ENCODE measurements at regions not wholly inside any gene's neighbourhood (a gene's known extent, or its start where the extent isn't known, plus 50 kb on each side); places are given as distances from the start of the nearest gene placed in this dataset.
A peak's percentile ranks its signal among the peaks of the same experiment; 100 is the strongest.

GRCh38 chr6:104022126-104022525 lies 837.6 kb downstream of the HACE1 start:
- no peak for DNase-seq

DNA sequence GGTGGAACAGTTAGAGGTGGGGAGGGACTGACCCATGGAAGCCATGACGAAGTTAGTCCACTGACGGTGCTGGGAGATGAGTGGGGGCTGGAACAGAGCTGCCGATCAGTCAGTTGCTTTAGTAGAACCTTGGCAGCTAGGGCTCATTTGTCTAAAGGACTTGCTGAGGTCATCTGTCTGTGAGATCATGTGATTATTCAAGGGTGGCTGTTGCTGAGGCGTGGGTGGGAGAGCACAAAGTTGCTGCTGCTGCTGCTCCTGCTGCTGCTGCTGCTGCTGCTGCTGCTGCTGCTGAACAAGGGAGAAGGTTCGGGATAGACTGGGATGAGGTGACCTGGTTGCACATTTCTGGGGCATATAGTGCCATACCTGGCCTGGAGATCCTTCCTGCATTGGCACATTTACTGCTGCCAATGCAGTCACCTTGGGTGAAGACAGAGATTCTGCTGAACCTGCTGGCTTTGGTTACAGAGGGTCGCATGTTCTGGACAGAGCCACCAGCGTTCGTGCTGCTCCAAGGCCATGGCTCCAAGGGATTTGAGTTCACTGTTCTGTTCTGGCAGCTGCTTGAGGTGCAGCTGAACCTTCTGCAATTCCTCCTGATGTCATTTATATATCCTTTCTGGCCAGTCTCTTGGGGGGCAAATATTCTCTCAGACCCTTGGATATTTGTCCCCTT lies 840.5 kb downstream of the HACE1 start:
- no peak for DNase-seq

DNA sequence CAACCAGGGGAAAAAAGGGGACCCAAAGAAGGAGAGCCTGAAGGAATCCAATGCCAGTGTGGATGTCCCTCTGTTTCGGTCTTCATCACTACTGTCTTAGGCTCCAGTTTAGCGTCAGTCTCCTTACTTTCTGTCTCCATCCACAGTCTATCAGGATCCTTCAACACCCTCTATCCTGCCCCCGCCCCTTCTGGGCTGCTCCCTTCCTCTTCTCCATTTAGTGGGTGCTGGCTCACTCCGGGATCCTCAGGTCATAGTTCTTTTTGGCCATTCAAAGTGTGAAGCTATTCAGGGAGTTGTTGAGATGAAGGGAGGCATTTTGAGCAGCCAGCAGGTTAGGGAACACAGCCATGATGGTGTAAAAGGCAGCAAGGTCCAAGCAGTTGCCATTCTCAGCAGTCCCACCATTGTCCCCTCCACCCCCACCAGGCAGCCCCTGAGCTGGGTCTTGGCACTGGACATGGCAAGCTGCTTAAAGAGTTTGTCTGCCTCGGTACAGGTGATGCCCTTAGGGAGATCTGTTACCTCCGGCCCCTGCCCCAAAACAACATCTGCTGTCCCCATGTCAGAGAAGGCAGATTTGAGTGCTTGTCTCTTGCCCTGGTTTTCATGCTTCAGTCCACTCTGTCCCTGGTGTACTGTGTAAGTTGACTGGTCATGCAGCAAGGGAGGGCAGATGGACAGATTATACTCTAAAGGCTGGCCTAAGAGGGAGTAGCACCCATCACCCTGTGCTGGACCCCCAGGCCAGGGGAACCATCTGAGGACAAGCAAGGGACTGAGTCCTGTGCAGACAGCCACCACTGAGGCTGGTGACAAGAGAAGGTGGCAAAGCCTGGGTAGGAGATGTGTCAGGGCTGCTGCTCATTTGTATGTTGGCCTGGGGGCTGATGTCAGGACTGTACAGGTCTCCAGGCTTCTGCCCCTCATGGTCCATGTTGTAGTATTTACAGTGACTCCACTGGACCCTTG lies 842.0 kb downstream of the HACE1 start:
- no peak for DNase-seq

DNA sequence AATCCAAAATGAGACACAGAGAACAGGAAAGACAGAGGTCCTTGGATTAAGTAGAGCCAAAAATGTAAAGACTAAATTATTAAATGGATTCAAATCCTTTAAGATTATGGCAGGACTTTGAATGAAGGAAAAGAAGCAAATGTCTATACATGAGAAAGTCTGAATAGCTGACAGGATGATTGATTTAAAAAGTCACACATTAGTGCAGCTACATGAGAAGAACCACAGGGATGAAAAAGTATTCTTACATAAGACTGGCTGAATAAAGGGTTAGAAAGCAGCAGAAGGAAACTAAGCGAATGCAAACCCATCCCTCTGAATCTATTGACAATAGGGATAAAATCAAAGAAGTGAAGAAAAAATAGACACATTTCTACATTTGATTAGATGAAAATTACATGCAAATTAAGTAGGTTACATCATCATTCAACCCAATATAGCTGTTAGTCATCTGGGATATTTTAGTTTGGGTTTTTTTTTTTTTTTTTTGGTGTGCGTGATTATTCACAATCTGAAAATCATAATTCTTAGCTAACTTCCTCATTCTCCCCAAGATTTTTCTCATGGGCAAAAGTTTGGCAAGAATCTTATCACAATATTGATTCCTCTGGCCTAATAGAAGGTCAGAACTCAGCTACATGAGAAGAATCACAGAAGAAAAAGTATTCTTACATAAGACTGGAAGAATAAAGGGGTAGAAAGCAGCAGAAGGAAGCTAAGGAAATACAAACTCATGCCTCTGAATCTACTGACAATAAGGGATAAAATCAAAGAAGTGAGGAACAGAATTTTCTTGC lies 845.4 kb downstream of the HACE1 start:
- no peak for DNase-seq

GRCh38 chr6:104013312-104013971 lies 846.3 kb downstream of the HACE1 start:
- no peak for DNase-seq

DNA sequence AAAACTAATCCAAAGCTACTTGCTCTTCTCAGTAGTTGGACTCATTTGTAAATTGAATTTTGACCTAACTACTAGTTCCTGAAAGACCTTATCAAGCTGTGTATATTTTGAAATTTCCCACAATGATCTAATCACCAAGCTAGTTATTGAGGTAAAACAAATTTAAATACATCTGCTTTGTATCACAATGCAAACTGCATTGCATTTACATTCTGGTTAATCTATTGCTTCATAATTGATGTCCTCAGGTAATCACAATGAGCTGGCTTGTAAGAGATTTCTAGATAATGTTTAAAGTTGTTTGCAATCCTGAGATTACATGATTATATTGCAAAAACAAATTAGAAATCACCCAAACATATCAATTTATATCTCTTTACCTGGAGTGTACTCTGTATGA lies 848.8 kb downstream of the HACE1 start:
- DNase-seq, result no peak

DNA sequence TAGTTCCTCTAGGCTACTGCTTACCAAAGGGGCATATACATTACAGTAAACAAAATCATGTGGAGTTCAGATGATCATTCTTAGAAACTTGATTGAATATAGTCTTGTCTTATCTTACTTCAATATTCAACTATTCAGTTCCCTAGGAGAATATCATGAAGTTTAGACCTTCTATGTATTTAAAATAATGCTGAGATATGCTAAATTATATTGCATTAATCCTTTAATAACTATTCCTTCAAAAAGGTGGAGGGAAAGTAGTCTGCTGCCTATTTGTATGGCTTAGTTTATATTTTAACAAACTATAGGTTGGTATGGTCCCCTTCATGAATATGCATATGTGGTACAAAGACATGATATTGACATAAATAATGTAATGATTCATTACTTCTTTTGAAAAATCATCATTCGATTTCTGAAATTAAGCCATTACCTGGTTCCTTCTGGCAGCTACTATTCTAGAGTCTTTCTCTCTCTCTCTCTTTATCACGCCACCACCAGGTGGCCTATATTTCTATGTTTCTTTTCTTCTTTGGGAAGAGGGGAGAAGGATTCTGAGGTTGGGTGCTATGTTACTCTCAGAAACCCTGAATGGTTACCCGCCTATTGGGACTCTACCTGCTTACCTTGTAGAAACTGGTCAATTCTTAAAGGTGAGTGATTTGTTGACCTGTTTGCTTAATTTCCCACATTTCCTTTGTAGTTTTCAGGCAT lies 855.8 kb downstream of the HACE1 start:
- no peak for DNase-seq

- DNase-seq, result no peak
These were observed 864.1 kb downstream of the HACE1 start for GRCh38 chr6:103995571-103995970.

DNA sequence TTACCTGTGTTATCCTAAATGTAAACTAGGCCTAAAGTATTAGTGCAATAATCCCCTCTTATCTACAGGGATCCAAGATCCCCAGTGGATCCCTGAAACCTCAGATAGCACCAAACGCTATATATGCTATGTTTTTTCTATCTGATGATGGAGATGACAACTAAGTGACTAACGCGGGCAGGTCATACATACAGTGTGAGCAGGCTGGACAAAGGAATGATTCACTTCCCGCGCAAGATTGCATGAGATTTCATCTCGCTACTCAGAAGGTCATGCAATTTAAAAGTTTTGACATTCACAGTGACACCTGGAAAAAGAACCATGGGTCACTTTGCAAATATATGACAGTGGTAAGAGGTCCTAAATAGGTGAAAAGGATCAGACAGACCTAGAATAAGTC lies 875.9 kb downstream of the HACE1 start:
- no peak for DNase-seq

DNA sequence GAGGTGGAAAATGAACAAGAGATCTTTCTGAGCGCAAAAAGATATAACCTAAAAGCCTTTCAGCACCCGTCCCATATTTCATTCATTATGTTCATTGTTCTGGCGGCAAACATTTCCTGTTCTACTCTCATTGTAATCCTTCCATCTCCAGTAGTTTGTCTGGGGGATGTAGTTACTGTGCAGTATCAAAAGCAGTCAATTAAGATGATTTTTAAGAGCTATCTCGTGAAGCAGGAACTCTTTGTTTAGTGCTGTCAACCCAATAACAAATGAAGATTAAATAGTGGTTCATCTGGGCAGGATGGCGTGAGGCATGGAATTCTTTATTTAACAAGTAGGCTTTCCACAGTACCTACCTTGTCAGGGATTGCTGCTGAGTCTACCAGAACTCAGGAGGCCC lies 876.7 kb downstream of the HACE1 start:
- no peak for DNase-seq

GRCh38 chr6:103982574-103982973 lies 877.1 kb downstream of the HACE1 start:
- no peak for DNase-seq

DNA sequence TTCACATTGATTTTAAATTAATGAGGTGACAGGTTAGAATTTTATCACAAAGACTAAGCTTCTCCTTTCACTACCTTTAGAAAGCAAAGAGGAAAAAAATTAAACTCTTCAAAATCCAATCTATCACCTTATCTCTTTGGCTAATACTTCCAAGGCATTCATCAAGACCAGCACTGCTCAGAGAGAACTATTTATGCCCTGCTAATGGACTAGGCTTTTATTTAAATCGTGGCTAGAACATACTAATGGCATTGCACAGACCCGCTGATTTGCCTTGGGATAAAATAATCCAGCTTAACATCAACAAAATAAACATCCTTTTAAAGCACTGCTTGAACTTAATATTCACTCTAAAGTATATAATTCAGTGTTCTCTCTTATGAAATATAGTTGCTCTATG lies 880.4 kb downstream of the HACE1 start:
- DNase-seq, result no peak

GRCh38 chr6:103937389-103937788 lies 922.3 kb downstream of the HACE1 start:
- DNase-seq, result no peak

- no peak for DNase-seq
These were observed 934.4 kb downstream of the HACE1 start for GRCh38 chr6:103925317-103925716.

DNA sequence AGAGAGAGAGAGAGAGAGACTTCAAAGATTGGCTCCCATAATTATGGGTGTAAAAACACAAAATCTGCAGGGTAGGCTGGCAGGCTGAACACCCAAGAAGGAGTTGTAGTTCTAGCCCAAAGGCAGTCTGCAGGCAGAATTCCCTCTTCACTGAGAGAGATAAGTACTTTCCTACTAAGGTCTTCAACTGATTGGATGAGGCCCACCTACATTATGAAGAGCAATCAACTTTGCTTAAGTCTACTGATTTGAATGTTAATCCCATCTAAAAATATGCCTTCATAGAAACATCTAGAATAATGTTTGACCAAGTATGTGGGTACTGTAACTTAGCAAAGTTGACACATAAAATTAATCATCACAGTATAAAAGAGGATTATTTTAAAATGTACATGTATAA lies 949.7 kb downstream of the HACE1 start:
- no peak for DNase-seq

GRCh38 chr6:103908898-103909297 lies 950.8 kb downstream of the HACE1 start:
- DNase-seq, result no peak

DNA sequence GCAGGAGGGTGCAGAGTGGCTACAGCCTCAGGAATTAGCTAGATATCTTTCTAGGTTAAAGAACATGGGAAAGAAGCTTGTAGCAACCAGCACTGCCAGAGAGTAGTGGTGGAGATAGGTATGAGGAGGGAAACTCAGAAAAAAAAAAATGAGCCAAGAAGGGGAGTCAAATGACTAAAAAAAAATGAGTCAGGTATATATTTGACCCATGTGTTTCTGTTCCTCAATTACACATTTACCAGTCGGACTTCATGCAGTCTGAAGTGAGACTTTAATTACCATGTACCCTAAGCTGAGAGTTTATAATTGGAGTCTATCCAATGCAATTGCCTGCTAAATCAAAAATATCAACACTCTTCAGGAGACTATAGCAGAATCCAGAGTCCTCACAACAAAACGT lies 964.6 kb downstream of the HACE1 start:
- DNase-seq, result no peak

- DNase-seq, result peak; percentile 41
These were observed 966.6 kb downstream of the HACE1 start for GRCh38 chr6:103893141-103893581.

GRCh38 chr6:103886951-103887350 lies 972.8 kb downstream of the HACE1 start:
- no peak for DNase-seq

- no peak for DNase-seq
These were observed 974.3 kb downstream of the HACE1 start for GRCh38 chr6:103885446-103885845.

DNA sequence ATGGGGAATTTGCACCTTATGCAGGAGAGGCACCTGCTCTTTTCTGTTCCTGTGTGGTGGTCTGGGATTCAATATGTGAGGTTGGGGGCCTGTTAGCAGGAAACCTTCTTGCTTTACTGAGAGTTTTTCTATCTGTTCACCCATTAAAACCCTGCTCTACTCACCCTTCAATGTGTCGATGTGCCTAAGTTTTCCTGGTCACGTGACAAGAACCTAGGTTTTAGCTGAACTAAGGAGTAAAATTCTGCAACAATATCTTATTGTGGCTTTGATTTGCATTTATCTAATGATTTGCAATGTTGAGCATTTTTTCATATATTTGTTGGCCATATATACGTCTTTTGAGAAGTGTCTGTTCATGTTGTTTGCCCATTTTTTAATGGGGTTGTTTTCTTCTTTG lies 979.9 kb downstream of the HACE1 start:
- no peak for DNase-seq

- DNase-seq, result no peak
These were observed 984.5 kb downstream of the HACE1 start for GRCh38 chr6:103875221-103875620.
